ENCODE measurements at regions not wholly inside any gene's neighbourhood (a gene's known extent, or its start where the extent isn't known, plus 50 kb on each side); places are given as distances from the start of the nearest gene placed in this dataset.

GRCh38 chr5:2374703-2375102 lies 376.8 kb downstream of the IRX2 start:
- TF ChIP-seq CTCF (IDR thresholded peaks at IDR 0.05) (no peak), ZFX (IDR thresholded peaks at IDR 0.05; ENCODE audit: borderline replicate concordance) (no peak)
